ENCODE measurements at regions not wholly inside any gene's neighbourhood (a gene's known extent, or its start where the extent isn't known, plus 50 kb on each side); places are given as distances from the start of the nearest gene placed in this dataset.

DNA sequence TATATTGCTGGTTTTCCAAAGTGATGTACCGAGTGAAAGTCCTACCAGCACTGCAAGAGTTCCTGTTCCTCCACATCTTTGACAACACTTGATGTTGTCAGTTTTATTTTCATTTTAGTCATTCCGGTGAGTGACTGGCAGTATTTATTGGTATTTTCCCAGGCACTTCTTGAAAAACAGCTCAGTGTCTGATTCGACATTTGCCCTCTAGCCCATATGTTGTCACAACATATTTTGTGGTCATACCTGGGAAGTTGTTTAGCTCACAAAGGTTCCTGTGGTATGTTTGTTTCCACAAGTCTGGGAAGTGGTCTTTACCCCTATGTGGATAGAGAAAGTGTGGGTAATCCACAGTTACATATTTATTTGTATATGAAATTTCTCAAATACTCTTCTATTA, 463.6 kb downstream of the HAPSTR1 start:
- 91% methylated on average over 3 of the region's 3 CpGs for WGBS
- H3K27ac ChIP-seq (ENCODE audit: low read length), result no peak overlapping the region
- intact Hi-C loops (cut with DNase I), result no loop called here

GRCh38 chr16:9556949-9557665, 465.7 kb downstream of the HAPSTR1 start:
- Histone ChIP-seq H3K9me3 (ENCODE audit: control insufficient read depth, low read length) (no peaks in the 10 kb centered on the region), H3K4me3 (ENCODE audit: low read length) (no peak overlapping the region), H3K4me1 (ENCODE audit: control insufficient read depth, insufficient read depth, low read length) (no peaks in the 10 kb centered on the region), H3K27ac (ENCODE audit: low read length) (no peak overlapping the region), H3K27me3 (ENCODE audit: control insufficient read depth, insufficient read depth) (no peaks in the 10 kb centered on the region)
- DNase-seq (no peak), ATAC-seq (no peak)
- 81% methylated on average over 7 of the region's 7 CpGs for WGBS
- intact Hi-C loops (cut with DNase I), result no loop called here

More for the DNA sequence above, 463.6 kb downstream of the HAPSTR1 start:
- no peak for ATAC-seq
- DNase-seq, result no peak
- Histone ChIP-seq H3K9me3 (ENCODE audit: control insufficient read depth, low read length) (peaks cover 3% of the 10 kb centered on the region), H3K27me3 (ENCODE audit: control insufficient read depth, insufficient read depth) (no peaks in the 10 kb centered on the region), H3K4me1 (ENCODE audit: control insufficient read depth, insufficient read depth, low read length) (no peaks in the 10 kb centered on the region), H3K4me3 (ENCODE audit: low read length) (no peak overlapping the region)

GRCh38 chr16:9557713-9558112, 466.3 kb downstream of the HAPSTR1 start:
- intact Hi-C loops (cut with DNase I), result no loop called here
- Histone ChIP-seq H3K9me3 (ENCODE audit: control insufficient read depth, low read length) (no peaks in the 10 kb centered on the region), H3K4me3 (ENCODE audit: low read length) (no peak overlapping the region), H3K27me3 (ENCODE audit: control insufficient read depth, insufficient read depth) (no peaks in the 10 kb centered on the region), H3K27ac (ENCODE audit: low read length) (no peak overlapping the region), H3K4me1 (ENCODE audit: control insufficient read depth, insufficient read depth, low read length) (no peaks in the 10 kb centered on the region)
- no peak for ATAC-seq
- no peak for DNase-seq
- 84% methylated on average over 3 of the region's 3 CpGs for WGBS

DNA sequence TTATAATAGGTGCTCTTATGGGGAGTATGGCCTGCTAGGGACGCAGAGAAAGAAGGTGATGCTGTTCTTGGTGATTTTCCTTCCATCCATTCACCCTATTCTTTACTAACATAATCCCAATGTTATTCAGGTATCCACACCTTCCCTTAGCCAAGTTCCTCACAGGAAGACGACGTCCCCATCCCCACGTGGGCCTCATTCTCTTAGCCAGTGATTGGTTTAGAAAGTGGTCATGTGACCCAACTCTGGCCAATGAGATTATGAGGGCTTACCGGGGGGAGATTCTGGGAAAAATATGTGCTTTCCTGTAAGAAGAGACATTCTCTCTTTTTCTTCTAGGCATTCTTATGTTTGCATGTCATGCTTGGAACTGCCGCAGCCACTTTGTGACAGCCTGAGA, 474.7 kb downstream of the HAPSTR1 start:
- Histone ChIP-seq H3K4me3 (ENCODE audit: low read length) (no peak overlapping the region), H3K9me3 (ENCODE audit: control insufficient read depth, low read length) (no peaks in the 10 kb centered on the region), H3K4me1 (ENCODE audit: control insufficient read depth, insufficient read depth, low read length) (no peaks in the 10 kb centered on the region), H3K27ac (ENCODE audit: low read length) (no peak overlapping the region), H3K27me3 (ENCODE audit: control insufficient read depth, insufficient read depth) (no peaks in the 10 kb centered on the region)
- 83% methylated on average over 6 of the region's 6 CpGs for WGBS
- ATAC-seq, result no peak
- DNase-seq, result no peak
- intact Hi-C loops (cut with DNase I), result no loop called here

- no peak overlapping the region for H3K27ac ChIP-seq (ENCODE audit: low read length)
- ATAC-seq (no peak), DNase-seq (no peak)
- no peak overlapping the region for H3K4me3 ChIP-seq (ENCODE audit: low read length)
- H3K9me3 ChIP-seq (ENCODE audit: control insufficient read depth, low read length), result no peaks in the 10 kb centered on the region
- no peaks in the 10 kb centered on the region for H3K27me3 ChIP-seq (ENCODE audit: control insufficient read depth, insufficient read depth)
- no peaks in the 10 kb centered on the region for H3K4me1 ChIP-seq (ENCODE audit: control insufficient read depth, insufficient read depth, low read length)
- intact Hi-C loops (cut with DNase I), result no loop called here
- 75% methylated on average over 7 of the region's 7 CpGs for WGBS
Measured at GRCh38 chr16:9567666-9568065, 476.2 kb downstream of the HAPSTR1 start.

DNA sequence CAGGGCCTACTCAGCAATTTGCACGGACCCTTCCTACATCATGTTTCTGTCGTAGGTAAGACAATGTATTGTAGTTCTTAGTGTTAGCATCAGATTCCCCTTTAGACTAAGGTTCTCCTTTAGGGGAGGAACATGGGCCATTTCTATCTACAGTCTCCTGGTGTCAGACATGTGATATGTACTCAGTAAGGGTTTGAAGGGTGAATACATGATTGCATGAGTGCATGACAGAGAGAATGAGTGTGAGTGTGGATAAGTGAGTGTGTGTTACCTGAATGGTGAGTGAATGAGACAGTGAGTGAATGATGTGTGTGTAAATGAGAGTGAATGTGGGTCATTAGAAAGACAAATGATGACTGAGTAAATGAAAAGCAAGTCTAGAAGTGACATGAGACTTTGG, 476.8 kb downstream of the HAPSTR1 start:
- intact Hi-C loops (cut with DNase I), result no loop called here
- Histone ChIP-seq H3K4me1 (ENCODE audit: control insufficient read depth, insufficient read depth, low read length) (no peaks in the 10 kb centered on the region), H3K9me3 (ENCODE audit: control insufficient read depth, low read length) (no peaks in the 10 kb centered on the region), H3K27ac (ENCODE audit: low read length) (no peak overlapping the region), H3K4me3 (ENCODE audit: low read length) (no peak overlapping the region), H3K27me3 (ENCODE audit: control insufficient read depth, insufficient read depth) (no peaks in the 10 kb centered on the region)
- 82% methylated on average over 2 of the region's 2 CpGs for WGBS
- ATAC-seq (no peak), DNase-seq (no peak)

GRCh38 chr16:9570521-9570920, 479.1 kb downstream of the HAPSTR1 start:
- no peaks in the 10 kb centered on the region for H3K27me3 ChIP-seq (ENCODE audit: control insufficient read depth, insufficient read depth)
- DNase-seq (no peak), ATAC-seq (no peak)
- 36% methylated on average over 3 of the region's 3 CpGs for WGBS
- H3K9me3 ChIP-seq (ENCODE audit: control insufficient read depth, low read length), result no peaks in the 10 kb centered on the region
- H3K27ac ChIP-seq (ENCODE audit: low read length), result no peak overlapping the region
- intact Hi-C loops (cut with DNase I), result no loop called here
- H3K4me3 ChIP-seq (ENCODE audit: low read length), result no peak overlapping the region
- no peaks in the 10 kb centered on the region for H3K4me1 ChIP-seq (ENCODE audit: control insufficient read depth, insufficient read depth, low read length)

DNA sequence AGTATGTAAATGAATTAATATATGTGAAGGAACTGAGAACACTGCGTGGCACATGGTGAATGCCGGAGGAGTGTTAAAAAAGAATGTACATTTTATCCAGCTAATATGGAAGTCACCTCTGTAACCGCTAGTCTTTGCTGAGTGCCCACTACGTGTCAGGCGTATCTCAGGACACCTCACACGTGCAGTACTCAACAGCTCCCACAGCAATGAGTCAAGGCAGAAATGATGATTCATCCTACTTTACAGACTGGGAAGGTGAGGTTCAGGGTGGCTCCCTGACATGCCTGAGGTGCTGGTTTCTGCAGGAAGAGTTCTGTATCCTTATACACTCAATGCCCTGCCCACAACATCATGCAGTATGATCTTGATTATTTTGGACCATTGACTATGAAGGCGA, 487.0 kb downstream of the HAPSTR1 start:
- Histone ChIP-seq H3K9me3 (ENCODE audit: control insufficient read depth, low read length) (no peaks in the 10 kb centered on the region), H3K27ac (ENCODE audit: low read length) (no peak overlapping the region), H3K27me3 (ENCODE audit: control insufficient read depth, insufficient read depth) (no peaks in the 10 kb centered on the region), H3K4me1 (ENCODE audit: control insufficient read depth, insufficient read depth, low read length) (no peaks in the 10 kb centered on the region), H3K4me3 (ENCODE audit: low read length) (no peak overlapping the region)
- 69% methylated on average over 7 of the region's 7 CpGs for WGBS
- DNase-seq (no peak), ATAC-seq (no peak)
- intact Hi-C loops (cut with DNase I), result loop anchor here in 1 of 4 donors (5.0 kb wide), 1 partner anchor 226 kb away; no protein-coding TSS in a partner anchor

DNA sequence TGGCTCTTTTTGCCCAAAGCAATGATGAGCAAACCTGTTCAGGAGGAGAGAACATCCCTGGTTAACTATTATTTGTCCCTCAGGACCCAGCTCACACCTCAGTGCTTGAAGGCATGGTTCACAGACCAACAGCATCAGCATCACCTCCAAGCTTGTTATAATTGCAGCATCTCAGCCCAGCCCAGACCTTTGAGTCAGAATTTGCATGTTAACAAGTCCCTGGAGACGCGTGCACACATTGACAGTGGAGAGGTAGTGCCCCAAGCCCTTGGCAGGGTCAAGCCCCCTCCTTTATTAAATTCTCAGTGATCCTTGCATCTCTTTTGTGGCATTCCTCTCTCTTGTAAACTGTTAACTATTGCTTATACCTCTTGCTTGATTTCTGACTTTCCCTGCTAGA, 488.6 kb downstream of the HAPSTR1 start:
- H3K27ac ChIP-seq (ENCODE audit: low read length), result no peak overlapping the region
- H3K4me3 ChIP-seq (ENCODE audit: low read length), result no peak overlapping the region
- H3K4me1 ChIP-seq (ENCODE audit: control insufficient read depth, insufficient read depth, low read length), result no peaks in the 10 kb centered on the region
- no peaks in the 10 kb centered on the region for H3K27me3 ChIP-seq (ENCODE audit: control insufficient read depth, insufficient read depth)
- 70% methylated on average over 2 of the region's 2 CpGs for WGBS
- H3K9me3 ChIP-seq (ENCODE audit: control insufficient read depth, low read length), result no peaks in the 10 kb centered on the region
- no peak for DNase-seq
- intact Hi-C loops (cut with DNase I), result no loop called here
- ATAC-seq, result no peak

- Histone ChIP-seq H3K4me1 (ENCODE audit: control insufficient read depth, insufficient read depth, low read length) (no peaks in the 10 kb centered on the region), H3K9me3 (ENCODE audit: control insufficient read depth, low read length) (no peaks in the 10 kb centered on the region), H3K4me3 (ENCODE audit: low read length) (no peak overlapping the region), H3K27ac (ENCODE audit: low read length) (no peak overlapping the region), H3K27me3 (ENCODE audit: control insufficient read depth, insufficient read depth) (peaks cover 3% of the 10 kb centered on the region)
- DNase-seq, result no peak
- intact Hi-C loops (cut with DNase I), result no loop called here
- WGBS, result 33% methylated on average over 1 of the region's 1 CpG
- ATAC-seq, result no peak
Measured at GRCh38 chr16:9593440-9593839, 502.0 kb downstream of the HAPSTR1 start.

DNA sequence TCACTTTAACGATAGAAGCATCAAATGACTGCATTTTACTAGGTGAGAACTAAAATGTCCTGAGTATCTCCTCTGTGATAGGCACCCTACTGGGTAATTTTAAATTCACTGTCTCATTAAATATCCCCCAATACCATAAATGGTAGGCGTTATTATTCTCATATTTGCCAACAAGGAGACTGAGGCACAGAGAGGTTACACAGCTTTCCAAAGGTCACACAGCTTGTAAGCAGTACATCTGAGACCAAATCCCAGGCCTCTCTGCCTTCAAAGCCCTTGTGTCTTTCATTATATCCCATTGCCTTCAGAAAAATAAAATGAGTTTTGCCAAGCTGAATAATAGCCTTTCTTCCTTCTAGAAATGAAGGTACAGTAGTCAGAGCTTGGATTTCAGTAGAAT, 502.6 kb downstream of the HAPSTR1 start:
- no peaks in the 10 kb centered on the region for H3K9me3 ChIP-seq (ENCODE audit: control insufficient read depth, low read length)
- intact Hi-C loops (cut with DNase I), result no loop called here
- H3K4me1 ChIP-seq (ENCODE audit: control insufficient read depth, insufficient read depth, low read length), result no peaks in the 10 kb centered on the region
- 78% methylated on average over 2 of the region's 2 CpGs for WGBS
- H3K27ac ChIP-seq (ENCODE audit: low read length), result no peak overlapping the region
- peaks cover 3% of the 10 kb centered on the region for H3K27me3 ChIP-seq (ENCODE audit: control insufficient read depth, insufficient read depth)
- H3K4me3 ChIP-seq (ENCODE audit: low read length), result no peak overlapping the region
- no peak for ATAC-seq
- DNase-seq, result no peak

GRCh38 chr16:9594946-9595345, 503.5 kb downstream of the HAPSTR1 start:
- no peak for ATAC-seq
- no peaks in the 10 kb centered on the region for H3K9me3 ChIP-seq (ENCODE audit: control insufficient read depth, low read length)
- H3K4me1 ChIP-seq (ENCODE audit: control insufficient read depth, insufficient read depth, low read length), result no peaks in the 10 kb centered on the region
- H3K27ac ChIP-seq (ENCODE audit: low read length), result no peak overlapping the region
- no peak overlapping the region for H3K4me3 ChIP-seq (ENCODE audit: low read length)
- H3K27me3 ChIP-seq (ENCODE audit: control insufficient read depth, insufficient read depth), result peaks cover 3% of the 10 kb centered on the region
- intact Hi-C loops (cut with DNase I), result no loop called here
- no peak for DNase-seq
- 52% methylated on average over 2 of the region's 2 CpGs for WGBS
